GM19023 (cell line): ENCODE measurements at regions not wholly inside any gene's neighbourhood (a gene's known extent, or its start where the extent isn't known, plus 50 kb on each side); places are given as distances from the start of the nearest gene placed in this dataset.
A peak's percentile ranks its signal among the peaks of the same experiment; 100 is the strongest.
"Not testable (repeated sequence)": the region's sequence is repeated elsewhere in the genome, so short reads cannot be mapped to it uniquely, and the experiment has no call there.

Source experiments
- ATAC-seq: cut with Tn5 transposase; IDR thresholded peaks from one replicate; pipeline ENCODE4 v1.9.1; 2021; ENCODE audit warnings: mild to moderate bottlenecking, moderate library complexity; ENCODE audit not compliant: unreplicated experiment

- ATAC-seq: no peak
These were observed 155.4 kb upstream of the FRG1 start for GRCh38 chr4:189785257-189785656.

GRCh38 chr4:189786447-189786846, 154.2 kb upstream of the FRG1 start:
- no peak for ATAC-seq

- ATAC-seq: no peak
These were observed 153.2 kb upstream of the FRG1 start for GRCh38 chr4:189787216-189788031.

GRCh38 chr4:189792924-189793618, 147.6 kb upstream of the FRG1 start:
- ATAC-seq: peak; percentile 96

- no peak for ATAC-seq
These were observed 140.1 kb upstream of the FRG1 start for GRCh38 chr4:189800545-189801088.

- ATAC-seq: no peak
These were observed 137.8 kb upstream of the FRG1 start for GRCh38 chr4:189802884-189803283.

GRCh38 chr4:189804894-189805293, 135.8 kb upstream of the FRG1 start:
- no peak for ATAC-seq

GRCh38 chr4:189806506-189806905, 134.2 kb upstream of the FRG1 start:
- ATAC-seq: no peak

- no peak for ATAC-seq
These were observed 133.6 kb upstream of the FRG1 start for GRCh38 chr4:189807031-189807430.

- no peak for ATAC-seq
These were observed 131.4 kb upstream of the FRG1 start for GRCh38 chr4:189809241-189809735.

GRCh38 chr4:189809839-189810238, 130.8 kb upstream of the FRG1 start:
- ATAC-seq: no peak

GRCh38 chr4:189810318-189811181, 130.1 kb upstream of the FRG1 start:
- not testable (repeated sequence) for ATAC-seq

GRCh38 chr4:189815404-189816192, 125.1 kb upstream of the FRG1 start:
- no peak for ATAC-seq

- no peak for ATAC-seq
These were observed 118.3 kb upstream of the FRG1 start for GRCh38 chr4:189822326-189822725.

GRCh38 chr4:189823591-189823990, 117.1 kb upstream of the FRG1 start:
- no peak for ATAC-seq

GRCh38 chr4:189825466-189825865, 115.2 kb upstream of the FRG1 start:
- ATAC-seq: no peak

- no peak for ATAC-seq
These were observed 114.0 kb upstream of the FRG1 start for GRCh38 chr4:189826657-189827056.

GRCh38 chr4:189828081-189828697, 112.5 kb upstream of the FRG1 start:
- no peak for ATAC-seq

- no peak for ATAC-seq
These were observed 108.1 kb upstream of the FRG1 start for GRCh38 chr4:189832528-189832927.

GRCh38 chr4:189834616-189835015, 106.1 kb upstream of the FRG1 start:
- ATAC-seq: no peak
